ENCODE measurements at regions not wholly inside any gene's neighbourhood (a gene's known extent, or its start where the extent isn't known, plus 50 kb on each side); places are given as distances from the start of the nearest gene placed in this dataset.

GRCh38 chr13:100789025-100789424 lies 114.4 kb upstream of the TMTC4 start:
- dilution Hi-C loops (cut with MboI; ENCODE audit: extremely low pct_ligation_motif_present, low sequenced_read_pairs): no loop called here

GRCh38 chr13:100788540-100788939 lies 113.9 kb upstream of the TMTC4 start:
- no peak for TF ChIP-seq EZH2 (IDR thresholded peaks at IDR 0.05; ENCODE audit: low read length)
- no peak for TF ChIP-seq CTCF (optimal IDR thresholded peaks at IDR 0.05 in 1 of 3, IDR thresholded peaks at IDR 0.05 in 1 of 3, conservative IDR thresholded peaks at IDR 0.05 in 1 of 3; ENCODE audit: extremely low read depth in 1 of 3, insufficient read depth in 2 of 3, low read length in 3 of 3)
- dilution Hi-C loops (cut with MboI; ENCODE audit: extremely low pct_ligation_motif_present, low sequenced_read_pairs): no loop called here
- H3K9me1 ChIP-seq (ENCODE audit: control insufficient read depth, extremely low read depth, insufficient read depth, low read length): no peaks in the 10 kb centered on the region
- no peaks in the 10 kb centered on the region for H3K79me2 ChIP-seq (ENCODE audit: control insufficient read depth, insufficient read depth, low read length)
- no peaks in the 10 kb centered on the region for H3K36me3 ChIP-seq (ENCODE audit: control insufficient read depth in 2 of 2, extremely low read depth in 1 of 2, insufficient read depth in 2 of 2, low read length in 2 of 2)
- no peaks in the 10 kb centered on the region for H4K20me1 ChIP-seq (ENCODE audit: control insufficient read depth, extremely low read depth, insufficient read depth, low read length)
- no peak for DNase-seq (ENCODE audit: low read depth, low spot score)
- H3K27me3 ChIP-seq (ENCODE audit: control insufficient read depth, extremely low read depth, insufficient read depth, low read length): no peaks in the 10 kb centered on the region
- H3K4me2 ChIP-seq (ENCODE audit: control insufficient read depth, extremely low read depth, insufficient read depth, low read depth, low read length): no peak overlapping the region
- no peak overlapping the region for H3K27ac ChIP-seq (ENCODE audit: control insufficient read depth, insufficient read depth, low read length)
- peaks cover 5% of the 10 kb centered on the region for H3K4me1 ChIP-seq (ENCODE audit: control insufficient read depth, extremely low read depth, insufficient read depth, low read length)
- no peak overlapping the region for H3K9ac ChIP-seq (ENCODE audit: control insufficient read depth, extremely low read depth, insufficient read depth, low read length)
- no peak for FAIRE-seq
- H2AFZ ChIP-seq (ENCODE audit: control insufficient read depth, low read length): no peak overlapping the region
- no peak overlapping the region for H3K4me3 ChIP-seq (ENCODE audit: control insufficient read depth in 2 of 3, extremely low read depth in 1 of 3, insufficient read depth in 2 of 3, low read depth in 1 of 3, low read length in 3 of 3)
- H3K9me3 ChIP-seq (ENCODE audit: control insufficient read depth, low read depth, low read length): no peaks in the 10 kb centered on the region

More at GRCh38 chr13:100789025-100789424, 114.4 kb upstream of the TMTC4 start:
- H3K9me1 ChIP-seq (ENCODE audit: control insufficient read depth, extremely low read depth, insufficient read depth, low read length): no peaks in the 10 kb centered on the region
- no peaks in the 10 kb centered on the region for H3K9me3 ChIP-seq (ENCODE audit: control insufficient read depth, low read depth, low read length)
- H4K20me1 ChIP-seq (ENCODE audit: control insufficient read depth, extremely low read depth, insufficient read depth, low read length): no peaks in the 10 kb centered on the region
- H3K4me1 ChIP-seq (ENCODE audit: control insufficient read depth, extremely low read depth, insufficient read depth, low read length): peaks cover 5% of the 10 kb centered on the region
- H3K27me3 ChIP-seq (ENCODE audit: control insufficient read depth, extremely low read depth, insufficient read depth, low read length): no peaks in the 10 kb centered on the region
- H3K4me3 ChIP-seq (ENCODE audit: control insufficient read depth in 2 of 3, extremely low read depth in 1 of 3, insufficient read depth in 2 of 3, low read depth in 1 of 3, low read length in 3 of 3): no peak overlapping the region
- no peak overlapping the region for H3K9ac ChIP-seq (ENCODE audit: control insufficient read depth, extremely low read depth, insufficient read depth, low read length)
- no peaks in the 10 kb centered on the region for H3K36me3 ChIP-seq (ENCODE audit: control insufficient read depth in 2 of 2, extremely low read depth in 1 of 2, insufficient read depth in 2 of 2, low read length in 2 of 2)
- H2AFZ ChIP-seq (ENCODE audit: control insufficient read depth, low read length): no peak overlapping the region
- H3K27ac ChIP-seq (ENCODE audit: control insufficient read depth, insufficient read depth, low read length): no peak overlapping the region
- TF ChIP-seq EZH2 (IDR thresholded peaks at IDR 0.05; ENCODE audit: low read length) (no peak), CTCF (optimal IDR thresholded peaks at IDR 0.05 in 1 of 3, IDR thresholded peaks at IDR 0.05 in 1 of 3, conservative IDR thresholded peaks at IDR 0.05 in 1 of 3; ENCODE audit: extremely low read depth in 1 of 3, insufficient read depth in 2 of 3, low read length in 3 of 3) (no peak)
- no peak overlapping the region for H3K4me2 ChIP-seq (ENCODE audit: control insufficient read depth, extremely low read depth, insufficient read depth, low read depth, low read length)
- no peaks in the 10 kb centered on the region for H3K79me2 ChIP-seq (ENCODE audit: control insufficient read depth, insufficient read depth, low read length)
- FAIRE-seq: no peak
- DNase-seq (ENCODE audit: low read depth, low spot score): no peak
